ENCODE measurements at regions not wholly inside any gene's neighbourhood (a gene's known extent, or its start where the extent isn't known, plus 50 kb on each side); places are given as distances from the start of the nearest gene placed in this dataset.

- H3K9me3 Mint-ChIP-seq = no peaks in the 10 kb centered on the region
- TF ChIP-seq CTCF (conservative IDR thresholded peaks at IDR 0.05) = no peak
- H3K4me1 Mint-ChIP-seq = peaks cover 6% of the 10 kb centered on the region
- no peaks in the 10 kb centered on the region for H3K27me3 Mint-ChIP-seq (ENCODE audit: low read depth)
- no peak for DNase-seq (ENCODE audit: low read depth, low spot score)
- no peak overlapping the region for H3K27ac Mint-ChIP-seq (ENCODE audit: unreplicated experiment)
- no peaks in the 10 kb centered on the region for H3K36me3 Mint-ChIP-seq (ENCODE audit: low read depth)
- H3K4me3 Mint-ChIP-seq = no peak overlapping the region
Observed at GRCh38 chr4:101655005-101655404, 135.5 kb upstream of the BANK1 start.

- no peak overlapping the region for H3K4me3 Mint-ChIP-seq
- no peak for TF ChIP-seq CTCF (conservative IDR thresholded peaks at IDR 0.05)
Observed at GRCh38 chr4:101651778-101652177, 138.8 kb upstream of the BANK1 start.

GRCh38 chr4:101649790-101650515 is 140.6 kb upstream of the BANK1 start:
- no peak for DNase-seq (ENCODE audit: low read depth, low spot score)
- no peaks in the 10 kb centered on the region for H3K27me3 Mint-ChIP-seq (ENCODE audit: low read depth)
- no peak for TF ChIP-seq CTCF (conservative IDR thresholded peaks at IDR 0.05)
- H3K36me3 Mint-ChIP-seq (ENCODE audit: low read depth) = no peaks in the 10 kb centered on the region
- H3K4me3 Mint-ChIP-seq = no peak overlapping the region
- no peaks in the 10 kb centered on the region for H3K9me3 Mint-ChIP-seq
- H3K4me1 Mint-ChIP-seq = no peaks in the 10 kb centered on the region
- H3K27ac Mint-ChIP-seq (ENCODE audit: unreplicated experiment) = no peak overlapping the region

More at GRCh38 chr4:101651778-101652177, 138.8 kb upstream of the BANK1 start:
- H3K9me3 Mint-ChIP-seq = no peaks in the 10 kb centered on the region
- no peak overlapping the region for H3K27ac Mint-ChIP-seq (ENCODE audit: unreplicated experiment)
- H3K27me3 Mint-ChIP-seq (ENCODE audit: low read depth) = no peaks in the 10 kb centered on the region
- H3K4me1 Mint-ChIP-seq = peaks cover 6% of the 10 kb centered on the region
- H3K36me3 Mint-ChIP-seq (ENCODE audit: low read depth) = no peaks in the 10 kb centered on the region
- no peak for DNase-seq (ENCODE audit: low read depth, low spot score)

GRCh38 chr4:101647710-101648034 is 142.9 kb upstream of the BANK1 start:
- DNase-seq (ENCODE audit: low read depth, low spot score) = no peak
- H3K36me3 Mint-ChIP-seq (ENCODE audit: low read depth) = no peaks in the 10 kb centered on the region

GRCh38 chr4:101644516-101644915 is 146.0 kb upstream of the BANK1 start:
- Mint-ChIP-seq H3K4me1 (no peaks in the 10 kb centered on the region), H3K27me3 (ENCODE audit: low read depth) (no peaks in the 10 kb centered on the region), H3K36me3 (ENCODE audit: low read depth) (no peaks in the 10 kb centered on the region), H3K9me3 (no peaks in the 10 kb centered on the region), H3K27ac (ENCODE audit: unreplicated experiment) (no peak overlapping the region), H3K4me3 (no peak overlapping the region)
- TF ChIP-seq CTCF (conservative IDR thresholded peaks at IDR 0.05) = no peak
- DNase-seq (ENCODE audit: low read depth, low spot score) = no peak

More at GRCh38 chr4:101647710-101648034, 142.9 kb upstream of the BANK1 start:
- no peak for TF ChIP-seq CTCF (conservative IDR thresholded peaks at IDR 0.05)
- H3K4me1 Mint-ChIP-seq = no peaks in the 10 kb centered on the region
- no peak overlapping the region for H3K27ac Mint-ChIP-seq (ENCODE audit: unreplicated experiment)
- no peak overlapping the region for H3K4me3 Mint-ChIP-seq
- H3K9me3 Mint-ChIP-seq = no peaks in the 10 kb centered on the region
- H3K27me3 Mint-ChIP-seq (ENCODE audit: low read depth) = no peaks in the 10 kb centered on the region

Measured in neural crest cell (in vitro differentiated cells).